Testis (tissue), 2 donors: ENCODE measurements at regions not wholly inside any gene's neighbourhood (a gene's known extent, or its start where the extent isn't known, plus 50 kb on each side); places are given as distances from the start of the nearest gene placed in this dataset.

ENCODE experiments used
- POLR2A ChIP-seq: fragments of 450-650 bp; IDR thresholded peaks from one replicate; pipeline ENCODE4 v1.6.1; 2017; ENCODE audit warnings: antibody characterized with exemption, mild to moderate bottlenecking, moderate library complexity
- TF ChIP-seq, protein P1 (sequence below), 3 experiments: fragments of 450-650 bp in 2 of 3; fragments of 200-600 bp in 1 of 3; sonication (generic) in 1 of 3; IDR thresholded peaks; one replicate each; pipeline ENCODE4 v1.5.1; 2016 to 2019; ENCODE audit warnings: antibody characterized with exemption in 3 of 3, mild to moderate bottlenecking in 2 of 3, moderate library complexity in 1 of 3

DNA sequence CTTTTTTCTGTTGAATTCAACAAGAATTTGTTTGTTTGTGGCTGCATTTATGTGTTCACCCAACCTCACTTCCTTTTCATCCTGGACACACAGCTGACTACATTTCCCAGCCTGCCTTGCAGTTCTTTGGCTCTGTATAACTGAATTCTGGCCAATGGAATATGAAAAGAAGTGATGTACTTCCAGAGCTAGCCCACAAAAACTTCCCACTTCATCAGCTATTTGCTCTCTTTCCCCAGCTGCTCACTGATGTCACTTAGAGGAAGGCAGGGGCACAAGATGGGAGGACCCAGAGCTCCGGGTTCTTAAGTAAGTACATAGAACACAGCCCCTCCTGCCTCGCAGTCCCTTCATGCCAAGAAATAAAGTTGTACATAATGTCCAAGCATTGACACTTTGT is 235.0 kb upstream of the FGGY start:
- TF ChIP-seq, protein P1, sequence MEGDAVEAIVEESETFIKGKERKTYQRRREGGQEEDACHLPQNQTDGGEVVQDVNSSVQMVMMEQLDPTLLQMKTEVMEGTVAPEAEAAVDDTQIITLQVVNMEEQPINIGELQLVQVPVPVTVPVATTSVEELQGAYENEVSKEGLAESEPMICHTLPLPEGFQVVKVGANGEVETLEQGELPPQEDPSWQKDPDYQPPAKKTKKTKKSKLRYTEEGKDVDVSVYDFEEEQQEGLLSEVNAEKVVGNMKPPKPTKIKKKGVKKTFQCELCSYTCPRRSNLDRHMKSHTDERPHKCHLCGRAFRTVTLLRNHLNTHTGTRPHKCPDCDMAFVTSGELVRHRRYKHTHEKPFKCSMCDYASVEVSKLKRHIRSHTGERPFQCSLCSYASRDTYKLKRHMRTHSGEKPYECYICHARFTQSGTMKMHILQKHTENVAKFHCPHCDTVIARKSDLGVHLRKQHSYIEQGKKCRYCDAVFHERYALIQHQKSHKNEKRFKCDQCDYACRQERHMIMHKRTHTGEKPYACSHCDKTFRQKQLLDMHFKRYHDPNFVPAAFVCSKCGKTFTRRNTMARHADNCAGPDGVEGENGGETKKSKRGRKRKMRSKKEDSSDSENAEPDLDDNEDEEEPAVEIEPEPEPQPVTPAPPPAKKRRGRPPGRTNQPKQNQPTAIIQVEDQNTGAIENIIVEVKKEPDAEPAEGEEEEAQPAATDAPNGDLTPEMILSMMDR (IDR thresholded peaks at IDR 0.05): no peak
- TF ChIP-seq POLR2A: no peak
